Aorta (tissue), 5 donors: ENCODE measurements at regions not wholly inside any gene's neighbourhood (a gene's known extent, or its start where the extent isn't known, plus 50 kb on each side); places are given as distances from the start of the nearest gene placed in this dataset.

Experiments
- ATAC-seq: fragments of 200-7000 bp; cut with Tn5 transposase; one replicate; pipeline ENCODE4 v1.9.1; 2022; ENCODE audit warnings: moderate library complexity; ENCODE audit not compliant: low FRiP score
- DNase-seq, 2 donors: peaks; one replicate each; pipeline ENCODE4 v3.0.0-alpha.2; 2020
- H3K27ac ChIP-seq, 2 donors: one replicate each; pipeline ENCODE4 v1.5.1; 2013; ENCODE audit warnings: low read length in 2 of 2, mild to moderate bottlenecking in 2 of 2, moderate library complexity in 2 of 2, control low read depth in 1 of 2, inconsistent platforms in 1 of 2, low read depth in 1 of 2
- H3K27me3 ChIP-seq, 2 donors: one replicate each; pipeline ENCODE4 v1.6.1; 2013; ENCODE audit warnings: control low read depth in 1 of 2, low read length in 1 of 2, mild to moderate bottlenecking in 1 of 2, moderate library complexity in 1 of 2; ENCODE audit not compliant: insufficient read depth in 2 of 2, control insufficient read depth in 1 of 2
- H3K36me3 ChIP-seq, 2 donors: one replicate each; pipeline ENCODE4 v1.6.1; 2013; ENCODE audit warnings: control low read depth in 1 of 2, low read length in 1 of 2, mild to moderate bottlenecking in 1 of 2; ENCODE audit not compliant: insufficient read depth in 2 of 2, control insufficient read depth in 1 of 2
- H3K4me1 ChIP-seq, 2 donors: one replicate each; pipeline ENCODE4 v1.6.1; 2013; ENCODE audit warnings: low read length in 2 of 2, control low read depth in 1 of 2, mild to moderate bottlenecking in 1 of 2, moderate library complexity in 1 of 2; ENCODE audit not compliant: insufficient read depth in 2 of 2, control insufficient read depth in 1 of 2
- H3K4me3 ChIP-seq, 2 donors: one replicate each; pipeline ENCODE4 v1.5.1; 2013; ENCODE audit warnings: low read length in 2 of 2, control low read depth in 1 of 2, mild to moderate bottlenecking in 1 of 2
- H3K9me3 ChIP-seq: one replicate; pipeline ENCODE4 v1.6.1; 2013; ENCODE audit warnings: mild to moderate bottlenecking, low read length; ENCODE audit not compliant: control insufficient read depth
- WGBS, 2 donors: extraction: QIAGEN DNeasy Blood & Tissue Kit; methylation state at CpG; one replicate each; pipeline ENCODE4 v1.1.7; 2013; 5-methylcytosine and 5-hydroxymethylcytosine counted together
- intact Hi-C, 2 donors: fragments of 100-400 bp; cut with DNase I; formaldehyde crosslinking; loops; one replicate each; pipeline versions ENCODE4 v1.14.2 to v1.15.0; 2022
- donor health status: healthy with polysubstance abuse.
- donor health status: Bipolar disorder and iron deficiency.
- donor health status: DM: no; HTN: no; CAD: no.
- donor health status: DM: no; HTN: no; CAD: no.
- donor health status: DM: yes; HTN: yes; CAD: no.

DNA sequence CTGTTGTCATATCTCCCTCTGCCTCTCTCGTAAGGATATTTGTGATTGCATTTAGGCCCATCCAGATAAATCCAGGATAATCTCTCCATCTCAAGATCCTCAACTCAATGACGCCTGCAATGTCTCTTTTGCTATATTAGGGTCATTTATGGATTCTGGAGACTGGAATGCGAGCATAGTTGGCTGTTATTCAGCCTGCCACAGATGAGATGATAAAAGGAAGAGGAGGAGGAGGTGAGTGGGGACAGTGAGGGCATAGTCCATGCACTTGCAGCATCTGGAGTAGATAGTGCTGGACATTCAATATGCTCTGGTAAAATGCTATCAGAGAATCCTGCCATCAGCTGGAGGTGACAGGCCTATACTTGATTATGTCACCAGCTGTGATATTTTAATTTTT is 131.6 kb upstream of the CACNA1E start:
- no peak for DNase-seq

DNA sequence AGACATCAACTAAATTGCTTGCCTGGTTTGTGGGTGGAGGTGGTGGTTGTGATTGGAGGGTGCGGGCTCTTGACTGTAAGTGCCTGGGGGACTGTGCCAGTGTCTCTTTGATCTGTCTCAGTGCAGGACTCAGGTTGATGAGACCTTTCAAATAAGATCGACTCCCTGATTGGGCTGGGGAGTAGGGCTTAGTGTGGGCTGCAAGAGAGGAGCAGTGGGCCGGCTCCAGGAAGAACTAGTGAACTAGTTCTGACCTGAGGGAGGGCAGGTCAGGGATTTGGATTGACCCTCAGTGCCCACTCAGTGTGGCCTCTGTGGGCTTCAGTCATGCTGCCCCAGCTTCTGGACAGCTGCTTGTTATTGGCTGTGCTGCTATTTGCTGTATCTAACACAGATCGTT is 130.6 kb upstream of the CACNA1E start:
- no peak for ATAC-seq
- WGBS, 2 donors = 85 to 86% methylated on average over 4 of the region's 4 CpGs

More for the DNA sequence above, 131.6 kb upstream of the CACNA1E start:
- intact Hi-C loops = no loop called here
- no peak overlapping the region for H3K27ac ChIP-seq
- H3K27me3 ChIP-seq = no peaks in the 10 kb centered on the region
- peaks cover 1% of the 10 kb centered on the region for H3K9me3 ChIP-seq
- no peaks in the 10 kb centered on the region for H3K4me1 ChIP-seq
- WGBS, 2 donors = 81 to 86% methylated on average over 3 of the region's 3 CpGs
- no peaks in the 10 kb centered on the region for H3K36me3 ChIP-seq
- no peak for ATAC-seq
- no peak overlapping the region for H3K4me3 ChIP-seq

DNA sequence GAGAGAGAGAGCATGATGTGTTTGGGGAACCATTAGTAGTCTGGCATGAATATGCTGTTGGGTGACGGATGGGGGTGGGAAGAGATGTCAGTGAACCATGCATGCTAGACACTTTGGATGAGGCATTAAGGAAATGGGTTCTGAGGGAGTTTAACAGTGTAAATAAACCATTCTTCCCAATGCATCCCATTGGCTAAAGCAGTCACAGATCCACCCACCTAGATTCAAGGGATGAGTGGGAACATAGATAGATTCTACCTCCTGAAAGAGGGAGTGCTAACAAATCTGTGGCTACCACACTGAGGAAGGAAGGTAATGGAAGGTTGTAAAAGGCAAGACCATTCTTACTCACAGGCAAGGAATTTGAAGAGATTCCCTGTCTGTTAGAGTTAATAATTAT is 129.8 kb upstream of the CACNA1E start:
- Histone ChIP-seq H3K4me1 (no peaks in the 10 kb centered on the region), H3K9me3 (peaks cover 1% of the 10 kb centered on the region), H3K27ac (no peak overlapping the region), H3K4me3 (no peak overlapping the region), H3K36me3 (no peaks in the 10 kb centered on the region), H3K27me3 (no peaks in the 10 kb centered on the region)
- WGBS, 2 donors = 39 to 65% methylated on average over 1 of the region's 1 CpG
- DNase-seq = no peak
- no peak for ATAC-seq
- intact Hi-C loops = no loop called here

More for the DNA sequence above, 130.6 kb upstream of the CACNA1E start:
- no peak overlapping the region for H3K27ac ChIP-seq
- no peak for DNase-seq
- intact Hi-C loops = no loop called here
- no peaks in the 10 kb centered on the region for H3K4me1 ChIP-seq
- H3K4me3 ChIP-seq = no peak overlapping the region
- no peaks in the 10 kb centered on the region for H3K27me3 ChIP-seq
- H3K9me3 ChIP-seq = peaks cover 1% of the 10 kb centered on the region
- no peaks in the 10 kb centered on the region for H3K36me3 ChIP-seq

DNA sequence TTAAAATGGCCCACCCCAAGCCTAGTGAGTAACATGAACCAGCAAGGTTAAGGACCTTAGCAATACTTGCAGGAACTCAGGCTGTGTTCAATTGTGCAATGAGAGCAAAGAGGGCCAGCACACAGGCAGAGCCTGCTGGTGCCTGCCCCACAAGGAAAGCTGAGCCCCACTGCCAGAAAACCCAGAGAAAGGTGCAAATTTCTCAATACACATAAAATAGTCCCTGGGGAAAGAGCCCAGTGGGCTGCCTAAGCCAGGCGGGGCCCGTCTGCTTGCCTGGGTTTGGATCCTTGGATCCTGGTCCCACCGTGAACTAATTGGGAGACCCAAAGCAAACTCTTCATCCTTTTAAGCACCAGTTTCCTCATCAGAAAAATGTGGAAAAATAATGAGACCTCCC is 128.5 kb upstream of the CACNA1E start:
- peaks cover 1% of the 10 kb centered on the region for H3K9me3 ChIP-seq
- no peaks in the 10 kb centered on the region for H3K36me3 ChIP-seq
- DNase-seq = no peak
- peaks cover 0 to 1% of the 10 kb centered on the region in 2 donors for H3K27me3 ChIP-seq
- 93 to 97% methylated on average over 3 of the region's 3 CpGs for WGBS, 2 donors
- H3K4me1 ChIP-seq = no peaks in the 10 kb centered on the region
- no peak overlapping the region for H3K27ac ChIP-seq
- intact Hi-C loops = no loop called here
- no peak overlapping the region for H3K4me3 ChIP-seq
- ATAC-seq = no peak

DNA sequence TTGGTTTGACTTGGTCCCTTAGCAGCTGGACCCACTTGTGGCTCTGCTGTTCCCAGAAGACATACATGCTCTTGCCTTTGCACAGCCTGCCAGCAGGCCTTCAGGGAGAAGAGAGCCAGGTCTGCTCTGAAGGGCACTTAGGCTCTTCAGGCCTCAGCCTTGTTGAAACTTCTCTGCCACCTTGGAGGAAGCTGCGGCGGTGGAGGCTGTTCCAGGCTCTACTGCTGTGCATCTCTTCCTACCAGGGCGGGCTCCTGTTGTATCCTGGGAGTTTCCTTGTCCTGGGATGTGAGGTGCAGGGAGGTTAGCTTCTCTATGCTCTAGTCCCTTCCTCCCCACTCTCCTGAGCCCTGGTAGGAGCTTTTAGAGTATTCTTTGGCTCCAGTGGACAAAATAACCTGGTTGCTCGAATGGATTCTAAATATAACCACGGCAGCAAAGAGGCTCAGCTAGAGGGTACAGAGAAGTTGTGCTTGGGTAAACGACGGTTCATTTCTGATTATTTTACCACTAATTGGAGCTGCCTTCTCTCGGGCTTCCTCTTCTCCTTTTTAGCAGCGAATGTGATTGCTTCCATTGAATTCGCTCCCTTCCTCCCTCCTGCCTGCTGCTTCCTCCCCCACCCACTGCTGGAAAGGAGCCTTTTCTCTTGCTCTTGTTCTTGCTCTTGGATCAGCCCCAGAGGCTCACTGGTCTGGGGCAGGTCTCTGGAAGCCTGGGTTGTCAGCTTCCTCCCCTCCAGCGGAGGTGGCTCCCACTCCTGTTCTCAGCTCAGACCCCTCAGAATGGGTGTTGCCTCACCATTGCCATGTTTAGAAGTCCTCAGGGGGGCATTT is 126.6 kb upstream of the CACNA1E start:
- 38 to 40% methylated on average over 11 of the region's 11 CpGs for WGBS, 2 donors
- H3K27ac ChIP-seq = no peak overlapping the region
- no peaks in the 10 kb centered on the region for H3K4me1 ChIP-seq
- ATAC-seq (no peak), DNase-seq (no peak)
- no peak overlapping the region for H3K4me3 ChIP-seq
- no peaks in the 10 kb centered on the region for H3K36me3 ChIP-seq
- intact Hi-C loops = no loop called here
- H3K9me3 ChIP-seq = no peaks in the 10 kb centered on the region
- H3K27me3 ChIP-seq = peaks cover 0 to 1% of the 10 kb centered on the region in 2 donors

DNA sequence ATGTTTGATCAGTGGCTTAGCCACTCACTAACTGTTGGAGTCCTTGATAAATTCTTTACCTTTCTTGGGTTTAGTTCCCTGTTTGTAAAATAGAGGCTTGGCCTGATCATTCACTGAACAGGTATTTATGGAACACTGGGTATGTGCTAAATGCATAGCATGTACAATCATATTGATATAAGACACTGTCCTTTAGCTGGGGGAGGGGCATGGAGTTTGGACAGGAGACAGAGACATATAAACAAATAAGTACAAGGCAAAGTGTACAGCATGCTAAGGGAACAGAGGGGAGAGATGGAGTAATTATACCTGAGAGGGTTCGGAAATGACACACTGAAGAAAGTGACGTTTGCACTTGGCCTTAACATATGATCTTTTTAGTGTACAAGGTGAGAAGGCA is 124.3 kb upstream of the CACNA1E start:
- no peaks in the 10 kb centered on the region for H3K36me3 ChIP-seq
- no peaks in the 10 kb centered on the region for H3K4me1 ChIP-seq
- no peaks in the 10 kb centered on the region for H3K9me3 ChIP-seq
- no peak overlapping the region for H3K4me3 ChIP-seq
- DNase-seq (no peak), ATAC-seq (no peak)
- no peak overlapping the region for H3K27ac ChIP-seq
- intact Hi-C loops = no loop called here
- WGBS, 2 donors = 79 to 82% methylated on average over 2 of the region's 2 CpGs
- peaks cover 0 to 1% of the 10 kb centered on the region in 2 donors for H3K27me3 ChIP-seq

DNA sequence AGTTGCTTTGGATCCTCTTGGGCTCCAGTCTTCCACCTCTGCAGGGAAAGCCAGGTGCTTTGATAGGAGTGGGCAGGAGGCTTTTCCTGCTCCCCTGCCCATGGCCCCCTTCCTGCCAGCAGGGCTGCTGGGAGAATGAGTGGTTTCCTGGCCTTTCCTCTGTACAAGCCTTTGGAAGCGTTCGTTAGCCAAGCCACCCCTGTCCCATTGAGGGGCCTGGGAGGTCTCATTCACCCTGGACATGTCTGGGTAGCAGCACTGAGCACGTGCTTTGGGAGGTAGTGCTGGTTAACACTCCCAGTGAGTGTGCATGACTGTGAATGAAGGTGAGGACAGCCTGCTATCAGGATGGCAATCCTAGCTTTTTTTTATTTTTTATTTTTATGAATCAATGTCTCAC is 118.5 kb upstream of the CACNA1E start:
- no peaks in the 10 kb centered on the region for H3K4me1 ChIP-seq
- H3K27ac ChIP-seq = no peak overlapping the region
- ATAC-seq (no peak), DNase-seq (no peak)
- intact Hi-C loops = no loop called here
- no peaks in the 10 kb centered on the region for H3K36me3 ChIP-seq
- H3K27me3 ChIP-seq = no peaks in the 10 kb centered on the region
- H3K4me3 ChIP-seq = no peak overlapping the region
- 88 to 90% methylated on average over 3 of the region's 3 CpGs for WGBS, 2 donors
- H3K9me3 ChIP-seq = no peaks in the 10 kb centered on the region

DNA sequence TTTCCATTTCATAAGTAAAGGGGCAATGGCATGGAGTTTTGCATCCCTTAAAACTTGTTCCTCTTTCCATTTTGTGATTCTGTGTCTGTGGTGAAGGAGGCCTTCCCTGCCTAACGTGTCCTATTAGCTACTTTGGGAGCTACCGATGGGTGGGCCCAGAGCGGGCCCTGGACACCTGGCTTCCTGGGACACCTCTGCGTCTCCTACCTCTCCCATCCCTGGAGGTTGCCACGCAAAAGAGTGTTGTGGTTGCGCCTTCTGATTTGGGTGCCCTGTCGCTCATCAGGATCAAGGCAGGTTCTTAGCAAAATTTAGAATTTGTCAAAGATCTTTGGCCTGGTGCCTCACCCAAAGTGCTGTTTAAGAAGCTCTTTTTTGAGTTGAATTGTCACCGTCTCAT is 116.4 kb upstream of the CACNA1E start:
- H3K4me1 ChIP-seq = no peaks in the 10 kb centered on the region
- H3K4me3 ChIP-seq = no peak overlapping the region
- H3K27ac ChIP-seq = no peak overlapping the region
- WGBS, 2 donors = 86 to 90% methylated on average over 8 of the region's 8 CpGs
- H3K9me3 ChIP-seq = no peaks in the 10 kb centered on the region
- no peaks in the 10 kb centered on the region for H3K27me3 ChIP-seq
- intact Hi-C loops = no loop called here
- H3K36me3 ChIP-seq = no peaks in the 10 kb centered on the region
- DNase-seq = no peak
- ATAC-seq = no peak

DNA sequence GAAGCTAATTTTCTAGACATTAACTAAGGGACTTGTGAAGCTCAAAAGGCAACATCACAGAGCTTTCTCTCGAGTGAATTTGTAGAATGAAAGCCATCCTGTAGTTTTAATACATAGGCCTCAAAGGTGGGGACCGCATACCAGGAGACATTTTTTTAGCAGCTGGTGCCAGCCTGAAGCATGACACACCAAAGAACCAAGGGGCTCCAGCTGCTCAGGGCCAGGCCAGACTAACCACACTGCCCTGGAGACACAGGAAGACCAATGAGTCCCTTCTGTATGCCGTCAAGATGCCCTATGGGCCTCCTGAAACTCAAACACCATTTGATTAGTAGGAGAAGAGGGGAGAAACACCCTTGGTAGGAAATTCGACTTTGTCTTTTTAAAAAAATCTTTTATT is 113.9 kb upstream of the CACNA1E start:
- no peaks in the 10 kb centered on the region for H3K36me3 ChIP-seq
- H3K27ac ChIP-seq = no peak overlapping the region
- H3K27me3 ChIP-seq = no peaks in the 10 kb centered on the region
- ATAC-seq (no peak), DNase-seq (no peak)
- peaks cover 1% of the 10 kb centered on the region for H3K9me3 ChIP-seq
- H3K4me3 ChIP-seq = no peak overlapping the region
- intact Hi-C loops = no loop called here
- H3K4me1 ChIP-seq = no peaks in the 10 kb centered on the region
- WGBS, 2 donors = 68 to 75% methylated on average over 4 of the region's 4 CpGs
